ENCODE measurements at regions not wholly inside any gene's neighbourhood (a gene's known extent, or its start where the extent isn't known, plus 50 kb on each side); places are given as distances from the start of the nearest gene placed in this dataset.
A peak's percentile ranks its signal among the peaks of the same experiment; 100 is the strongest.
"Not testable (repeated sequence)": the region's sequence is repeated elsewhere in the genome, so short reads cannot be mapped to it uniquely, and the experiment has no call there.

DNA sequence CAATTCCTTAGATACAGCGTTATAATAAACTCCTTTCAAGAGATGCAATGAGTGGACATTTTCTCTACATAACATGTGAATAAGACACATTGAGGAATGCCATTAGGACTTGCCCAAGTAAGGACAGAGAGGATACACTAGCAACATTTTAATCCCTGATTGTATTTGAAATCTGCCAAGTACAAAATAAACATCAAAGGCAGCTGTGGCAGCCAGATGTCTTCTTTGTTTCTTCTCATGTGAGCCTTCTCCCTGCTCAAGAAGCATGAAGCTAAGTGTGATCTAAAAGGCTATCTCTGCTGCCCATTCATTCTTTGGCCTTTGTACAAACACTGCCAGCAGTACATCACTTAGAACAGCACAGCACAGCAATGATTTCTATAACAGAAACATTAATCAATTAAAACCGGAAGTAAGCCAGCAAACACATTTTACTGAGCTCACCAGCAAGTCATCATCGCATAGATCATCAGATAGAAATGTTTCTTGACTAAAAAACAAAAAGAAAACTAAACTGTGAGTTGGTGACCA, 364.0 kb downstream of the CNTN6 start:
- no peak for DNase-seq

- DNase-seq, result no peak
Observed at GRCh38 chr3:1462371-1462770, 369.5 kb downstream of the CNTN6 start.

DNA sequence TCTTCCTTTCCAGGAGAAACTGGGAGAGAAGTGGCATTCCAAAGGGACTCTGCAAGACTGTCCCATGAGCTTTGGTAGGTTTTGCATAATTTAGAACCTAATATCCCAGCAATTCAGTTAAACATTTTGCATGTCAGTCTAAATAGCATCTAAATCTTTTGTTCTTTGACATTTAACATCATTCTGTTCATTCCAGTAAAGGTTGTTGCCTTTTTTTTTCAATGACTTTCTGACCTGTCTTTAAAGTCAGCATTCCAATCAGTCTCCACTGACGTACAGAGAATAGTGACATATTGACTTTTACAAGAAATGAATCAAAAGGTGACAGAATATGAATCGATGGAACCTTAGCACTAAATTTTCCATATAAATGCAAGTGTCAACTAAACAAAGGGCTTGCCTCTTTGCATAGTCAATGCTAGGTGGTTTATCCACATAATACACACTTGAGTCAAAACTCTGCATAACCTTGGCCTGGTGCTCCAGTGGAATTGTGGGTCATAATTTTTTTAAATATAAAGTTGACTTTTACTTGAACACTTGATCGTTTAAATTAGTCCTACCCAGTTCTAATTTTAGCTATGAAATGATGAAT, 370.1 kb downstream of the CNTN6 start:
- no peak for DNase-seq

- not testable (repeated sequence) for DNase-seq
Observed at GRCh38 chr3:1465091-1465490, 372.3 kb downstream of the CNTN6 start.

DNA sequence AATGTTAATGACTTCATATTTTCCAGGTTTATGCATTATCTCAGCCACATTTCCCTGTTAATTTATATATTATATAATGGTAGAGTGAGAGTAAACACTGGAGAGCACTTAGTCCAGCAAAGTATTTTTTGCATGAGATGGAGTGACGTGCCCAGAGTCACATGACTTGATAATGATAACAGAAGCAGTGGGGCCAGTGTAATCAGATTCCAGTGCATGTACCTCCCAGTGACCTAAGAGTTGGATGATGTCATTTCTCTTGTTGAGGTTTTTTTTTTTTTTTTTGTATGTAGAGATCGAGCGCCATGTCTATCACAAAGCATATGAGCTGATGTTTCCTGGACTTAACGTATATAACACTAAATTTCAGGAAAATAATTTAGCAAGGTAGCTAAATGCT, 375.3 kb downstream of the CNTN6 start:
- DNase-seq, result no peak

- no peak for DNase-seq
Observed at GRCh38 chr3:1469248-1469647, 376.4 kb downstream of the CNTN6 start.

DNA sequence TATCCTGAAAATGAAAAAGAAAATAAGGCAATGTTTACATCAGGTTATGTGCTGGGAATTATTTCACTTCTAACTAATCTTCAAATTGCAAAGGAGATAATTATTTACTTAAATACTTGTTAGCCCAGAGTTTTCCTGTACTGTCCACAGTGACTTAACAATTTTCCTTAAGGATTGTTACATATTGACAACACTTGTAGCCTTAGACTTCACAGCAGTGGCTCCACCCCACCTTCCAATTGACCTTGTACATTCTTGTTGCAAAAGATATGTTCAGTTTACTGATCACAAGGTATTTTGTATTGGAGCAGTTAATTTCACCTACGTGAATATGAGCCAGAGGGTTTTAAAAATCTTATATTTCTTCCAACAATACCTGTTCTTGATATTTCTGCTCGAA, 376.9 kb downstream of the CNTN6 start:
- DNase-seq, result no peak

DNA sequence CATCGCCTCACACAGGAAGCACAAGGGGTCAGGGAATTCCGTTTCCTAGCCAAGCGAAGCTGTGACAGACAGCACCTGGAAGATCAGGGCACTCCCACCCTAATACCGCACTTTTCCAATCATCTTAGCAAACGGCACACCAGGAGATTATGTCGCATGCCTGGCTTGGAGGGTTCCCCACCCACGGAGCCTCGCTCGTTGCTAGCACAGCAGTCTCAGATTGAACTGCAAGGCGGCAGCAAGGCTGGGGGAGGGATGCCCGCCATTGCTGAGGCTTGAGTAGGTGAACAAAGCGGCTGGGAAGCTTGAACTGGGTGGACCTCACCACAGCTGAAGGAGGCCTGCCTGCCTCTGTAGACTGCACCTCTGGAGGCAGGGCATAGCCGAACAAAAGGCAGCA, 384.8 kb downstream of the CNTN6 start:
- DNase-seq, result no peak

GRCh38 chr3:1495466-1495865, 402.6 kb downstream of the CNTN6 start:
- DNase-seq, result no peak

DNA sequence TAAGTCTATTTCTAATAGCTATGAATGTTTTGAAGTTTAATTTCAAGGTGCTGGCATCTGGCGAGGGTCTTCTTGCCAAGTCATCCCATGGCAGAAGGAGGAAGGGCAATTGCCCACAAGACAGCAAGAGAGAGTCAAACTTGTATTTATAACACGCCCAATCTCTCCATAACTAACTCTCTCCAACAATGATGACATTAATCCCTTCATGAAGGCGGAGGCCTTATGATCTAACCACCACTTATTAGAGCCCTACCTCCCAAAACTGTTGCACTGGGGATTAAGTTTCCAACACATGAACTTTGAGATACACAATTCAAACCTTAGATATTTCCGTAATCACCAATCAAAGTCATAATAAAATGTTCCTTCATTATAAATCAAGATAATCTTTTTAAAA, 406.9 kb downstream of the CNTN6 start:
- DNase-seq, result no peak

- DNase-seq, result no peak
Observed at GRCh38 chr3:1501406-1502115, 408.7 kb downstream of the CNTN6 start.

GRCh38 chr3:1506090-1506489, 413.3 kb downstream of the CNTN6 start:
- DNase-seq, result no peak

GRCh38 chr3:1513662-1514061, 420.8 kb downstream of the CNTN6 start:
- no peak for DNase-seq

- DNase-seq, result peak; percentile 14
Observed at GRCh38 chr3:1515882-1516281, 423.1 kb downstream of the CNTN6 start.

GRCh38 chr3:1527786-1528185, 435.0 kb downstream of the CNTN6 start:
- DNase-seq, result no peak

DNA sequence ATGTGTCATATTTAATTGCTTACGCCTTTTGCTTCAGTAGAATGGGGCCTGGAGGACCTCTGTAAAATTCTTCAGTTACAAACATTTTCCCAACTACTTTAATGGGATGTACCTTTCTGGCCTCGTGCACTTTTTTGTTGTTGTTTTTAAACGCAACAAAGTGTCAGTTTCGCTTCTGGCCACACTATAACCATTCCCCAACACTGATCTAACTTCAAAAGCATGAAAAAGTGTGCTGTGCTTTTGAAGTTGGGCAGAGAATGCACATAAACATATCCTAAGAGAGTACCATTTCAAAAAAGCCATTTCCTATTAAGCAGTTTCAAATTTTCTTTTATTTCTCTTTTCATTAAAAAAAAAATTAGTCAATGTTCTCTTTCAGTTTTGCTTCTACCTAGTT, 435.8 kb downstream of the CNTN6 start:
- DNase-seq, result no peak

DNA sequence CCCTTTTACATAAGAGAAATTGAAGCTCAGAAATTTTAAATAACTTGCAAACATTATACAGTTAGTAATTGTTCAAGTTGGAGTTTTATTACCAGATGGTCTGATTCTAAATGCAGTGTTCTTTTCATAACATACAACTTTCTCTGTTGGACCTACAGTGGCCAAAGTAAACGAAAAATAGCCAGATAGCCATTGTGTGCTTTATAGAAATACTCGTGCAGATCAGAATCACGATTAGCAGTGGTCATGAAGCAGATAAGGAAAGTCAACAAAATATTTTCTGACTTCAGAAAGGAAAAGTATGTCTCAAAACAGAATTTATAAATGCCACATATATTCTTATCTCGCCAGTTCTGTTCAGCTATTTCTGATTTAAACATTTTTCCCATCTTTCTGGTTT, 436.9 kb downstream of the CNTN6 start:
- DNase-seq, result no peak

DNA sequence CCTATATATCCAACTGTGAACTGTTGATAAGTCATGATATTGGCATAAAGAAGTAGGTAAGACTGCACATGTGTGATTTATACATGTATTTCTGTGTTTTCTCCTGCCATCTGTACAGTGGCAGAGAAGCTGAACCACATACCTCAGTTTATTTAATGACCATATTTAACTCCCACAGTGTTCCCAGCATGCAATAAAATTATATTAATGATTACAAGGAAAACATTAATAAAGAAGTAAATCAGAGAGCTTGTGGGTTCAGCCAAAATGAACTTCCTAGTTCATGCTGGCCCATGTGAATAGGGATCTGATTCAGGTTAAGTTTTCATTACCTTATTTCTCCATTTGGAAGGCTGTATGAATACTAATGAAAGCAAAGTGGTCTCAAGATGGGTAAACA, 439.2 kb downstream of the CNTN6 start:
- DNase-seq, result no peak

DNA sequence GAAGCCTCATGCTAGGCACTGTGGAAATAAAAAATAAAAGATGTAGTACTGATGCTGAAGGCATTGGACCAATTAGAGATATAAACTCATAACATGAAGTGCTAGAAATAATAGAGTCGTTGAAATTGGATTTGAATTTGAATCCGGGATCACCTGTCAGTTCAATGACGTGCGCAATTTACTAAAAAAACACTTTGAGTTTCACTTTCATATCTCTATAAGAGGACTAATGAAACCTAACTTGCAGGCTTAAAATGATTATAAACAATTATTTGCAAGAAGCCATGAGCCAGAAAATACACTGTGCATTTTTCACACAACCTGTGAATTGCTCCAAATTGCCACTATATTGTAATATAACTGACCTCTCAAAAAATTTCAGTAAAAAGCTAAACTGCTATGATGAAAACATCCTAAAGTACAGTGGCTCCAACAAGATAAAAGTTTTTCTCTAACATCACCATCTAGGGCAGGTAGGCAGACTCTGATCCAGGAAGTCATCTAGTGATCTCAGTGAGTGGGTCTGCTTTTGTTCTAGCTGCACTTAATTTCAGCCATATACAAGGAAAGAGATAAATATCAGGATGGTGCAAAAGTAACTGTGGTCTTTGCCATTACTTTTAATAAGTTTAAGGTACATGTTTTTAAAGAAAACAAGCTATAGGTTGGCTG, 440.2 kb downstream of the CNTN6 start:
- no peak for DNase-seq

GRCh38 chr3:1533763-1534162, 440.9 kb downstream of the CNTN6 start:
- DNase-seq, result no peak

DNA sequence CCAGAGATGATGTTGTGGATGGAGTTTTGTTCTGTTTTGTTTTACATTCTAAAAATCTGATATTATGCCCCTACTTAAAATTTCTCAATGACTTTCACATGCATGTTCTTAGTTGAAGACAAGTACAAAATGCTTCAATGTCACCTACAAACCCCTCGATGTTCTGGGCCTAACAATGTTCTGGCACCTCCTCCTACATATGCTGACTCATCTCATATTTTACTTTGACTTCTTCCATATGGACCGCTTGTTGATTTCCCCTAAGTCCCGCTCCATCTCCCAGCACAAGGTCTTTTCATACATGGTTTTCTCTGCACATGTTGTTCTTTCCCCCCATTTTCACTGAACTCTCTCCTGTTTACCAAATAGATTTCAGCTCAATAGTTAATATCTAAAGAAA, 441.4 kb downstream of the CNTN6 start:
- DNase-seq, result no peak

DNA sequence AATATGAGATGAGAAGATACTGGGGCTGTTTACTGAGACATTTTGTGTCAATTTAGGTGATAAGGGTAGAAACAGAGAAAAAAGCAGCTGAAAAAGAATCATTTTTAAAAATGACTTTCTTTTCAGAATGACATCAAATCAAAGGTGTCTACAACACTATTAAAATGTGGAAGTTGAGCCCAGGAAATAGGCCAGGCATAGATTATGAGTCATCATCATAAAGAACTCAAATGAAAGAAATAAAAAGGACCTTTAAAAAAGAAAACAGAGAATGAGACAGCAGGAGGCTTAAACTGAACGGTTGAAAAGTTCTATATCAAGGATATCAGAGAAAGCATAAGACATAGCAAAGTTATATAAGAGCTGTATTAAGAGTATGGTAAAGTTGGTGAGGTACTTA, 442.5 kb downstream of the CNTN6 start:
- DNase-seq, result no peak

- no peak for DNase-seq
Observed at GRCh38 chr3:1540686-1541085, 447.9 kb downstream of the CNTN6 start.

DNA sequence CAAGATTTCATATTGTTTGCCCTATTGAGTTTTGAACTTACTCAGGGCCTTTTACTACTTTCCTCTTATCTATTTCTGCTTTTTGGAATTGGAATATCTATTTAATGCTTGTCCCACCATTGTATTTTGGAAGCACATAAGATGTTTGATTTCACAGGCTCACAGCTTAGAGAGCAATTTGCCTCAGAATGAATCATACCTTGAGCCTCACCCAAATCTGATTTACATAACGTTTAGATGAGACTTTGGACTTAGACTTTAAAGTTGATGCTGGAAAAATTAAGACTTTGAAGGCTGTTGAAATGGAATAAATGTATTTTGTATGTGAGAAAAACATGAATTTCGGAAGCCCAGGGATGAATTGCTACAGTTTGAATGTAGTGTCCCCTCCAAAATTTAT, 458.9 kb downstream of the CNTN6 start:
- no peak for DNase-seq
